ENCODE measurements at regions not wholly inside any gene's neighbourhood (a gene's known extent, or its start where the extent isn't known, plus 50 kb on each side); places are given as distances from the start of the nearest gene placed in this dataset.

GRCh38 chr15:93312891-93313486, 224.0 kb upstream of the RGMA start:
- Mint-ChIP-seq H3K9me3 (peaks cover 4% of the 10 kb centered on the region), H3K4me1 (peaks cover 21% of the 10 kb centered on the region), H3K4me3 (no peak overlapping the region), H3K27ac (no peak overlapping the region), H3K36me3 (ENCODE audit: low read depth) (no peaks in the 10 kb centered on the region), H3K27me3 (ENCODE audit: low read depth, poor library complexity) (peaks cover 15% of the 10 kb centered on the region)
- no peak for DNase-seq
- TF ChIP-seq, protein P1, sequence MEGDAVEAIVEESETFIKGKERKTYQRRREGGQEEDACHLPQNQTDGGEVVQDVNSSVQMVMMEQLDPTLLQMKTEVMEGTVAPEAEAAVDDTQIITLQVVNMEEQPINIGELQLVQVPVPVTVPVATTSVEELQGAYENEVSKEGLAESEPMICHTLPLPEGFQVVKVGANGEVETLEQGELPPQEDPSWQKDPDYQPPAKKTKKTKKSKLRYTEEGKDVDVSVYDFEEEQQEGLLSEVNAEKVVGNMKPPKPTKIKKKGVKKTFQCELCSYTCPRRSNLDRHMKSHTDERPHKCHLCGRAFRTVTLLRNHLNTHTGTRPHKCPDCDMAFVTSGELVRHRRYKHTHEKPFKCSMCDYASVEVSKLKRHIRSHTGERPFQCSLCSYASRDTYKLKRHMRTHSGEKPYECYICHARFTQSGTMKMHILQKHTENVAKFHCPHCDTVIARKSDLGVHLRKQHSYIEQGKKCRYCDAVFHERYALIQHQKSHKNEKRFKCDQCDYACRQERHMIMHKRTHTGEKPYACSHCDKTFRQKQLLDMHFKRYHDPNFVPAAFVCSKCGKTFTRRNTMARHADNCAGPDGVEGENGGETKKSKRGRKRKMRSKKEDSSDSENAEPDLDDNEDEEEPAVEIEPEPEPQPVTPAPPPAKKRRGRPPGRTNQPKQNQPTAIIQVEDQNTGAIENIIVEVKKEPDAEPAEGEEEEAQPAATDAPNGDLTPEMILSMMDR (IDR thresholded peaks at IDR 0.05), result no peak

- H3K27ac Mint-ChIP-seq, result no peak overlapping the region
- H3K36me3 Mint-ChIP-seq (ENCODE audit: low read depth), result no peaks in the 10 kb centered on the region
- no peak overlapping the region for H3K4me3 Mint-ChIP-seq
Measured at GRCh38 chr15:93311620-93312019, 222.6 kb upstream of the RGMA start.

DNA sequence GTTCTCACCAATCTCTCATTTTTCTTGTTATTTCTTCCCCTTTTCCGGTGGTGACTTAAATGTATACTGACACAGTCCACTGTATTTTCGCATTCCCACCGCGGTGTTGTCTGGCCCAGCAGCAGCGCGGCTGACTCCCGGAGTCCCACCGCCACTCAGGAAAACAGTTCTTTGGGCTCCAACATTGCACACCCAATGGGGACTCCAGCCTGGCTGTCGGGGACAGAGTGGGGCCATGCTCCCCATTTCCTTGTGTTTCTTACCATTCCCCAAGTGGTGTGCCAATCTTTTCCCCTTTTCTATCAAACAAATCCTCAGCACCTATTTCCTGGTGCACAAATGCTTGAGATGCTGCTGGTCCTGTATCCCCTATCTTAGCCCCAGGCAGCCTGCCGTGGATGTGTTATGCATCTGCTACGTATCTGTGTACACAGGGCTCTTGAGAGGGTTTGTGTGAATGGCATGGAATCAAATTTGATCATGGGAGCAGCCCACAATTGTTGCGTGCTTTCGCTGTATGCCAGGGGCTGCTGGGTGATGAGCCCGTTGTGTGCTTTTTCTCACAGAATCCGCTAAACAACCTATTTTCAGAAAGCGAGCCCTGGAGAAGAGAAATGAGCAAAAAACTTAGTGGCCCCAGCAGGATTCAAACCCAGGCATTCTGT, 219.1 kb upstream of the RGMA start:
- no peak overlapping the region for H3K27ac Mint-ChIP-seq
- H3K27me3 Mint-ChIP-seq (ENCODE audit: low read depth, poor library complexity), result peaks cover 7% of the 10 kb centered on the region
- H3K4me3 Mint-ChIP-seq, result no peak overlapping the region
- peaks cover 15% of the 10 kb centered on the region for H3K4me1 Mint-ChIP-seq
- no peaks in the 10 kb centered on the region for H3K36me3 Mint-ChIP-seq (ENCODE audit: low read depth)
- TF ChIP-seq, protein P1 (IDR thresholded peaks at IDR 0.05), result no peak
- no peaks in the 10 kb centered on the region for H3K9me3 Mint-ChIP-seq
- no peak for DNase-seq

More at GRCh38 chr15:93311620-93312019, 222.6 kb upstream of the RGMA start:
- Mint-ChIP-seq H3K9me3 (peaks cover 4% of the 10 kb centered on the region), H3K4me1 (peaks cover 21% of the 10 kb centered on the region), H3K27me3 (ENCODE audit: low read depth, poor library complexity) (peaks cover 14% of the 10 kb centered on the region)
- TF ChIP-seq, protein P1 (IDR thresholded peaks at IDR 0.05), result no peak
- no peak for DNase-seq

DNA sequence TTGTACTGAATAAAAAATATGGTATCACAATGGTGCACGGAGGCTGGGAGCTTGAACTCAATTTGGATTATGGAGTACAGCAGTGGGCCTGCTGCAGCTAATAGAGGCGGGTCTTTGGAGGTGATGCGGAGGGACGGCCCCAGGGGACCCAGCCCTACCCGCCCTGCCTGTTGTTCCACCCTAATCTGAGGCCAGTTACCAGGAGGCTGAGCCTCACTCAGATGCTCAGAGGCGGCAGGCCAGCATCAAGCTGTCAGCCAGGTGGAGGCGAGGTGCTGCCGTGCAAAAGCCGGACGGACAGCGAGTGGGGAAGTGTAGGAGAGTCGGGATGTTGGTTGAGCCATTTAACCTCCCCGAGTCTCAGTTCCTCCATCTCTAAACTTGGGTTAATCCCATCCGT, 218.5 kb upstream of the RGMA start:
- H3K4me1 Mint-ChIP-seq, result peaks cover 9% of the 10 kb centered on the region
- H3K9me3 Mint-ChIP-seq, result no peaks in the 10 kb centered on the region
- no peak overlapping the region for H3K4me3 Mint-ChIP-seq
- no peaks in the 10 kb centered on the region for H3K36me3 Mint-ChIP-seq (ENCODE audit: low read depth)
- TF ChIP-seq, protein P1 (IDR thresholded peaks at IDR 0.05), result no peak
- H3K27me3 Mint-ChIP-seq (ENCODE audit: low read depth, poor library complexity), result peaks cover 4% of the 10 kb centered on the region
- H3K27ac Mint-ChIP-seq, result no peak overlapping the region
- DNase-seq, result no peak

- H3K36me3 Mint-ChIP-seq (ENCODE audit: low read depth), result no peaks in the 10 kb centered on the region
- H3K27ac Mint-ChIP-seq, result no peak overlapping the region
- H3K9me3 Mint-ChIP-seq, result no peaks in the 10 kb centered on the region
- no peak overlapping the region for H3K4me3 Mint-ChIP-seq
- DNase-seq, result no peak
- TF ChIP-seq, protein P1 (IDR thresholded peaks at IDR 0.05), result no peak
- no peaks in the 10 kb centered on the region for H3K4me1 Mint-ChIP-seq
- H3K27me3 Mint-ChIP-seq (ENCODE audit: low read depth, poor library complexity), result peaks cover 4% of the 10 kb centered on the region
Measured at GRCh38 chr15:93305306-93305705, 216.3 kb upstream of the RGMA start.

All from nephron progenitor cell (in vitro differentiated cells).